ENCODE measurements at regions not wholly inside any gene's neighbourhood (a gene's known extent, or its start where the extent isn't known, plus 50 kb on each side); places are given as distances from the start of the nearest gene placed in this dataset.

DNA sequence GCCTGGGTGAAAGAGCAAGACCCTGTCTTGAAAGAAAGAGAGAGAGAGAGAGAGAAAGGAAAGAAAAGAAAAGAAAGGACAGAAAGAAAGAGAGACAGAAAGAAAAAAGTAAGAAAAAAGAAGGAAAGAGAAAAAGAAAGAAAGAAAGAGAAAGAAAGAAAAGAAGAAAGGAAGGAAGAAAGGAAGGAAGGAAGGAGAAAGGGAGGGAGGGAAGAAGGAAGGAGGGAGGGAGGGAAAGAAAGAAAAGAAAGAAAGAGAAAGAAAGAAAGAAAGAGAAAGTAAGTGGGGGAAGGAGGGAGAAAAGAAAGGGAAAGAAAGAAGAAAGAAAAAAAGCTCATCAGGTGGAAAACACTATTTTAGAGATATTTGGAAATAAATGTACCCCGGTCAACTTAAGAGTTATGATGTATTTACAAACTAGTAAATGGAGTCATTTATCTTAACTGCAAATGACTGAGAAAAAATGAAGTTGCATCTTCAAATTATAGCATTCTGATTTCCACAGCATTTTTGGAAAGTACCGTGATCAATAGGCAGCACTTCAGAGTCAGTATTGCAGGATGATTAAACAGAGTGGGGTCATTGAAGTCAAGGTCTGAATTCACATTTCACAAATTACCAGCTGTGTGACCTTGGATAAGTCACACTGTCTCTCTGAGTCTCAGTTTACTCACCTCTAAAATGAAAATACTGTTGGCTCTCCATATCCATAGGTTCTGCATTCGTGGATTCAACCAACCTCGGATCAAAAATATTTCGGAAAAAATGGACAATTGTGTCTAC, 64.1 kb upstream of the SMAD1 start:
- no peak overlapping the region for H3K4me3 ChIP-seq (ENCODE audit: low read depth, low read length)
- in situ Hi-C loops (cut with HindIII; ENCODE audit: low pct_ligation_motif_present, low sequenced_read_pairs), result no loop called here
- no peak overlapping the region for H3K27ac ChIP-seq
- no peak for TF ChIP-seq CTCF (IDR thresholded peaks at IDR 0.05; ENCODE audit: low read depth, low read length, missing control alignments)
- H3K36me3 ChIP-seq (replicated peaks), result no peaks in the 10 kb centered on the region
- no peaks in the 10 kb centered on the region for H3K27me3 ChIP-seq (replicated peaks)
- no peak for DNase-seq

- Histone ChIP-seq H3K27ac (no peak overlapping the region), H3K36me3 (replicated peaks) (no peaks in the 10 kb centered on the region), H3K27me3 (replicated peaks) (no peaks in the 10 kb centered on the region), H3K4me3 (ENCODE audit: low read depth, low read length) (no peak overlapping the region)
- in situ Hi-C loops (cut with HindIII; ENCODE audit: low pct_ligation_motif_present, low sequenced_read_pairs), result no loop called here
- no peak for DNase-seq
- no peak for TF ChIP-seq CTCF (IDR thresholded peaks at IDR 0.05; ENCODE audit: low read depth, low read length, missing control alignments)
These were observed 66.8 kb upstream of the SMAD1 start for GRCh38 chr4:145414841-145415240.

- in situ Hi-C loops (cut with HindIII; ENCODE audit: low pct_ligation_motif_present, low sequenced_read_pairs), result no loop called here
- no peak for DNase-seq
- no peak overlapping the region for H3K4me3 ChIP-seq (ENCODE audit: low read depth, low read length)
- H3K27me3 ChIP-seq (replicated peaks), result no peaks in the 10 kb centered on the region
- TF ChIP-seq CTCF (IDR thresholded peaks at IDR 0.05; ENCODE audit: low read depth, low read length, missing control alignments), result no peak
- H3K36me3 ChIP-seq (replicated peaks), result no peaks in the 10 kb centered on the region
- H3K27ac ChIP-seq, result no peak overlapping the region
These were observed 67.4 kb upstream of the SMAD1 start for GRCh38 chr4:145414226-145414625.

- no peak for TF ChIP-seq CTCF (IDR thresholded peaks at IDR 0.05; ENCODE audit: low read depth, low read length, missing control alignments)
These were observed 74.7 kb upstream of the SMAD1 start for GRCh38 chr4:145406970-145407369.

GRCh38 chr4:145404761-145405160, 76.9 kb upstream of the SMAD1 start:
- in situ Hi-C loops (cut with HindIII; ENCODE audit: low pct_ligation_motif_present, low sequenced_read_pairs), result no loop called here
- no peak overlapping the region for H3K27ac ChIP-seq

More at GRCh38 chr4:145406970-145407369, 74.7 kb upstream of the SMAD1 start:
- DNase-seq, result no peak
- no peaks in the 10 kb centered on the region for H3K27me3 ChIP-seq (replicated peaks)
- no peak overlapping the region for H3K27ac ChIP-seq
- H3K36me3 ChIP-seq (replicated peaks), result no peaks in the 10 kb centered on the region
- in situ Hi-C loops (cut with HindIII; ENCODE audit: low pct_ligation_motif_present, low sequenced_read_pairs), result no loop called here
- H3K4me3 ChIP-seq (ENCODE audit: low read depth, low read length), result no peak overlapping the region

More at GRCh38 chr4:145404761-145405160, 76.9 kb upstream of the SMAD1 start:
- H3K4me3 ChIP-seq (ENCODE audit: low read depth, low read length), result no peak overlapping the region
- no peak for TF ChIP-seq CTCF (IDR thresholded peaks at IDR 0.05; ENCODE audit: low read depth, low read length, missing control alignments)
- no peak for DNase-seq
- no peaks in the 10 kb centered on the region for H3K36me3 ChIP-seq (replicated peaks)
- H3K27me3 ChIP-seq (replicated peaks), result no peaks in the 10 kb centered on the region

All from brain microvascular endothelial cell (primary cell).